KMS-11 (cell line): ENCODE measurements at regions not wholly inside any gene's neighbourhood (a gene's known extent, or its start where the extent isn't known, plus 50 kb on each side); places are given as distances from the start of the nearest gene placed in this dataset.
"Not testable (repeated sequence)": the region's sequence is repeated elsewhere in the genome, so short reads cannot be mapped to it uniquely, and the experiment has no call there.

Source experiments
- H2AFZ ChIP-seq: fragments of 200-600 bp; sonication (generic); 2 replicates; pipeline ENCODE4 v1.6.1; 2016; ENCODE audit warnings: antibody characterized with exemption, mixed run types, low read depth
- H3K27ac ChIP-seq: fragments of 200-600 bp; sonication (generic); 2 replicates; pipeline ENCODE4 v1.6.1; 2016; ENCODE audit warnings: mild to moderate bottlenecking, mixed run types
- H3K27me3 ChIP-seq: fragments of 200-600 bp; sonication (generic); 2 replicates; pipeline ENCODE4 v1.6.1; 2017; ENCODE audit warnings: mild to moderate bottlenecking, low read depth, mixed run types, moderate library complexity; ENCODE audit not compliant: insufficient read depth
- H3K36me3 ChIP-seq: fragments of 200-600 bp; sonication (generic); 2 replicates; pipeline ENCODE4 v1.6.1; 2017; ENCODE audit warnings: mild to moderate bottlenecking, mixed run types; ENCODE audit not compliant: insufficient read depth
- H3K4me1 ChIP-seq: fragments of 200-600 bp; sonication (generic); 2 replicates; pipeline ENCODE4 v1.6.1; 2016; ENCODE audit warnings: mild to moderate bottlenecking, low read depth, mixed run types; ENCODE audit not compliant: poor library complexity, severe bottlenecking
- H3K4me2 ChIP-seq: fragments of 200-600 bp; sonication (generic); 2 replicates; pipeline ENCODE4 v1.7.0; 2016; ENCODE audit warnings: mild to moderate bottlenecking, mixed run types
- H3K4me3 ChIP-seq: fragments of 200-600 bp; sonication (generic); IDR thresholded peaks from 2 replicates; pipeline ENCODE4 v1.6.1; 2017; ENCODE audit warnings: low read depth, low read length, mixed read lengths; ENCODE audit not compliant: insufficient read depth
- H3K79me2 ChIP-seq: fragments of 200-600 bp; sonication (generic); 2 replicates; pipeline ENCODE4 v1.6.1; 2016; ENCODE audit warnings: low read depth, mixed run types; ENCODE audit not compliant: insufficient read depth
- H3K9ac ChIP-seq: fragments of 200-600 bp; sonication (generic); 2 replicates; pipeline ENCODE4 v1.6.1; 2016; ENCODE audit warnings: mild to moderate bottlenecking, mixed run types
- H4K20me1 ChIP-seq: fragments of 200-600 bp; sonication (generic); 2 replicates; pipeline ENCODE4 v1.6.1; 2016; ENCODE audit warnings: mild to moderate bottlenecking, mixed run types; ENCODE audit not compliant: insufficient read depth
- CTCF ChIP-seq: fragments of 200-600 bp; sonication (generic); conservative IDR thresholded peaks from 2 replicates; pipeline ENCODE4 v1.6.1; 2017; ENCODE audit warnings: low read depth, mild to moderate bottlenecking, antibody characterized with exemption, low read length, moderate library complexity, mixed read lengths

GRCh38 chr14:35958499-35958898 lies 132.4 kb downstream of the BRMS1L start:
- no peaks in the 10 kb centered on the region for H3K79me2 ChIP-seq
- TF ChIP-seq CTCF = no peak
- H3K9ac ChIP-seq = no peak overlapping the region
- H3K36me3 ChIP-seq = no peaks in the 10 kb centered on the region
- no peak overlapping the region for H3K27ac ChIP-seq
- no peaks in the 10 kb centered on the region for H3K27me3 ChIP-seq
- no peak overlapping the region for H2AFZ ChIP-seq
- H3K4me3 ChIP-seq = no peak overlapping the region
- no peaks in the 10 kb centered on the region for H3K4me1 ChIP-seq
- H4K20me1 ChIP-seq = no peaks in the 10 kb centered on the region
- no peak overlapping the region for H3K4me2 ChIP-seq

- no peak overlapping the region for H2AFZ ChIP-seq
- TF ChIP-seq CTCF = no peak
- H3K27ac ChIP-seq = no peak overlapping the region
- no peak overlapping the region for H3K4me3 ChIP-seq
- no peaks in the 10 kb centered on the region for H3K36me3 ChIP-seq
- H3K27me3 ChIP-seq = no peaks in the 10 kb centered on the region
- no peaks in the 10 kb centered on the region for H3K79me2 ChIP-seq
- no peaks in the 10 kb centered on the region for H3K4me1 ChIP-seq
- no peak overlapping the region for H3K4me2 ChIP-seq
- H3K9ac ChIP-seq = no peak overlapping the region
- H4K20me1 ChIP-seq = no peaks in the 10 kb centered on the region
Measured at GRCh38 chr14:35956376-35957085, 130.4 kb downstream of the BRMS1L start.

- no peak overlapping the region for H3K9ac ChIP-seq
- H3K79me2 ChIP-seq = no peaks in the 10 kb centered on the region
- no peak overlapping the region for H2AFZ ChIP-seq
- no peak overlapping the region for H3K4me2 ChIP-seq
- H3K4me1 ChIP-seq = no peaks in the 10 kb centered on the region
- no peaks in the 10 kb centered on the region for H3K27me3 ChIP-seq
- no peaks in the 10 kb centered on the region for H3K36me3 ChIP-seq
- no peak for TF ChIP-seq CTCF
- no peaks in the 10 kb centered on the region for H4K20me1 ChIP-seq
- no peak overlapping the region for H3K27ac ChIP-seq
- no peak overlapping the region for H3K4me3 ChIP-seq
Measured at GRCh38 chr14:35952584-35952983, 126.4 kb downstream of the BRMS1L start.

GRCh38 chr14:35949920-35950513 lies 123.9 kb downstream of the BRMS1L start:
- TF ChIP-seq CTCF = no peak
- Histone ChIP-seq H3K27me3 (no peaks in the 10 kb centered on the region), H3K4me3 (no peak overlapping the region), H3K4me2 (no peak overlapping the region), H3K4me1 (no peaks in the 10 kb centered on the region), H3K36me3 (no peaks in the 10 kb centered on the region), H3K79me2 (no peaks in the 10 kb centered on the region), H3K27ac (no peak overlapping the region), H2AFZ (no peak overlapping the region), H3K9ac (no peak overlapping the region), H4K20me1 (no peaks in the 10 kb centered on the region)

GRCh38 chr14:35947983-35948382 lies 121.8 kb downstream of the BRMS1L start:
- not testable (repeated sequence) for H3K36me3 ChIP-seq, H3K4me3 ChIP-seq, H2AFZ ChIP-seq, H3K4me1 ChIP-seq, H3K4me2 ChIP-seq, H4K20me1 ChIP-seq, H3K27me3 ChIP-seq, H3K79me2 ChIP-seq, H3K9ac ChIP-seq, H3K27ac ChIP-seq
